GM10266 (cell line): ENCODE measurements at regions not wholly inside any gene's neighbourhood (a gene's known extent, or its start where the extent isn't known, plus 50 kb on each side); places are given as distances from the start of the nearest gene placed in this dataset.

Source experiments
- DNase-seq: peaks from one replicate; pipeline ENCODE4 v3.0.0; 2012; ENCODE audit errors: extremely low spot score
- TF ChIP-seq, protein P1 (sequence below): IDR thresholded peaks from 2 replicates; pipeline ENCODE4 v1.5.1; 2012; ENCODE audit warnings: mild to moderate bottlenecking, low read depth; ENCODE audit not compliant: control insufficient read depth, insufficient read depth; ENCODE audit errors: missing control alignments

DNA sequence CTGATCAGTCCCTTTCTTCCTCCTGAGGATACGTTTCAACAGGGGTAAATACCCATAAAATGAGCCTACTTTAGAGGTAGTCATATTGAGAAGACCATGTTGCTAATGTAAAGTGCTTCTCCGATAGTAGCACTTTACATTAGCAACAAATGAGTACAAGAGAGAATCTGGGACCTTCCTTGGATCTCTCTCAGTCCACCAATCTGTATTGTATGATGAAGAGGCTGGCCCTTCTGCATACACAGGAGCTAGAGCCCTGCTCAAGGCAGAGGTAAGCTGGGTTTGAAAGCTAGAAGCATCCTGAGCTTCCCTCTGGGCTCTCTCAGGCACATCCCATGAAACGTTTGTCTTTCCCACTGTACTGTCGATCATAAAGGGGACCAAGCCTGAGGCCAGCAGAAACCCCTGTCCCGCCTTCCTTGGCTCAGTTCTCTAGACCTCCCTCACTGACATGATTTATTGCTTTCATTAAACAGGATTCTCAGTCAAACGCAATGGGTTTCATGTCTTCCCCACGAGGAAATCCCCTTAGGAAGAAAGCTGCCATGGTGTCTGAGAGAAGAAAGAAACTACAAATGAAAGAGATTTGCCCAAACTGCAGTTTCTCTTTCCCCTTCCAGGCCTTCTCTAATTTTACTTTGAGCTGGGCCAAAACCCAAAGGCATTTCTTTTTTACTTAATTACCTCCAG lies 62.8 kb upstream of the BCAR3 start:
- peak; percentile 22 for DNase-seq
- TF ChIP-seq, protein P1, sequence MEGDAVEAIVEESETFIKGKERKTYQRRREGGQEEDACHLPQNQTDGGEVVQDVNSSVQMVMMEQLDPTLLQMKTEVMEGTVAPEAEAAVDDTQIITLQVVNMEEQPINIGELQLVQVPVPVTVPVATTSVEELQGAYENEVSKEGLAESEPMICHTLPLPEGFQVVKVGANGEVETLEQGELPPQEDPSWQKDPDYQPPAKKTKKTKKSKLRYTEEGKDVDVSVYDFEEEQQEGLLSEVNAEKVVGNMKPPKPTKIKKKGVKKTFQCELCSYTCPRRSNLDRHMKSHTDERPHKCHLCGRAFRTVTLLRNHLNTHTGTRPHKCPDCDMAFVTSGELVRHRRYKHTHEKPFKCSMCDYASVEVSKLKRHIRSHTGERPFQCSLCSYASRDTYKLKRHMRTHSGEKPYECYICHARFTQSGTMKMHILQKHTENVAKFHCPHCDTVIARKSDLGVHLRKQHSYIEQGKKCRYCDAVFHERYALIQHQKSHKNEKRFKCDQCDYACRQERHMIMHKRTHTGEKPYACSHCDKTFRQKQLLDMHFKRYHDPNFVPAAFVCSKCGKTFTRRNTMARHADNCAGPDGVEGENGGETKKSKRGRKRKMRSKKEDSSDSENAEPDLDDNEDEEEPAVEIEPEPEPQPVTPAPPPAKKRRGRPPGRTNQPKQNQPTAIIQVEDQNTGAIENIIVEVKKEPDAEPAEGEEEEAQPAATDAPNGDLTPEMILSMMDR: no peak

DNA sequence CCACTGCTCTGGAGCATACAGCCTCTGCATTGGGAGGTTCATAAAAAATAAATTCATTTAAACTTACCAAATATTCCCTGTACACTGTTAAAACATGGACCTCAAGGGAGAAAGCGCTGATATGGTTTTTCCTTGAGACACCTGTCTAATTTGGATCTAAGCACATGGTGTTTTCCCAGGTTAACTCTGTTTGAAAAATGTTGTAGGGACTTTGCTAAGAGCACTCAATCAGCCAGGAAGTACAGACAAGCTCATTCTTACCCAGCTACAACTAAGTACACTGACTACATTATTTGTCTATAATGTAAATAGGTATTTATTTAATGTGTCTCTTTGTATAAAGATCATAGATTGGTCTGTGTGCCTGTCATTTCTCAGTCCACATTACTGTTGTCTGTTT lies 61.8 kb upstream of the BCAR3 start:
- TF ChIP-seq, protein P1: no peak
- DNase-seq: no peak

DNA sequence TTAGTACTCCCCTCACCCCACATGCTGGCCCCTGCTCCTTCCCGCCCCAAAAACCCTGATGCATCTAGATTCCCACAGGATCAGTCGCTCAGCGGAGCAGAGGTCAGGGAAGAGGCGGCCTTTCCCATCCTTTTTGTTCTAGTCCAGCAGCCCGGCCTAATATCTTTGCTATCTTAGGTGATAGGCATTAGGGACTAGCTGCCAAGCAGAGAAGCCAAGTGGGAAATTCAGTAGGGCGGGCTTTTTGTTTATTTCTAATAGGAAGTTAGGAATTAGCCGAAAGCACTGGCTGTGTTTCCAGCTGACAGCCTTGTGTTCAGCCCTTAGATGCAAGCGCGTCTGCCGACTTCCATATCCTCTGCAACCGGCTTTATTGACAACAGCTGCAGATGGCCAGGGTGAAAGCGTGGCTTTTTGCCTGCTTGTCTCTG lies 59.0 kb upstream of the BCAR3 start:
- DNase-seq: no peak
- TF ChIP-seq, protein P1: no peak

DNA sequence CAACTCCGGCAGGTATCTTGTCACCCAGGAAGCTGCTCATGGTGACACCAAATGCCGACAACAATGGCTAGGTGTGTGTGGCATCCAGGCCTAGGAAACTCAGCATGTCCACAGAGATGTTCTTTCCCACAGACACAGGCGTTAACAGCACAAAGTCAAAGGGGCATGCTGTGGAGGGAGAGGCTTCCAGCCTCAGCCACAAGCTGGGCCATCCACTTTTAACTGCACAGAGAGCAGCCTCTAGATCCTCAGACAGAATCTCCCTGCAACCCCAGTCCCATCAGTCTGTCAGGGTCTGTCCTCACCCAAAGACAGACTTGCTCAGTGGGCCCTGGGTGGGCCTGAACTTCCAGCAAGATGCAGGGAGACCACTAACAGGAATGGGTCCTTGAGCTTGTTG lies 58.5 kb upstream of the BCAR3 start:
- no peak for DNase-seq
- TF ChIP-seq, protein P1: no peak

- TF ChIP-seq, protein P1: no peak
- no peak for DNase-seq
These were observed 57.8 kb upstream of the BCAR3 start for GRCh38 chr1:93739472-93739871.

- DNase-seq: no peak
- TF ChIP-seq, protein P1: no peak
These were observed 57.3 kb upstream of the BCAR3 start for GRCh38 chr1:93738926-93739325.

DNA sequence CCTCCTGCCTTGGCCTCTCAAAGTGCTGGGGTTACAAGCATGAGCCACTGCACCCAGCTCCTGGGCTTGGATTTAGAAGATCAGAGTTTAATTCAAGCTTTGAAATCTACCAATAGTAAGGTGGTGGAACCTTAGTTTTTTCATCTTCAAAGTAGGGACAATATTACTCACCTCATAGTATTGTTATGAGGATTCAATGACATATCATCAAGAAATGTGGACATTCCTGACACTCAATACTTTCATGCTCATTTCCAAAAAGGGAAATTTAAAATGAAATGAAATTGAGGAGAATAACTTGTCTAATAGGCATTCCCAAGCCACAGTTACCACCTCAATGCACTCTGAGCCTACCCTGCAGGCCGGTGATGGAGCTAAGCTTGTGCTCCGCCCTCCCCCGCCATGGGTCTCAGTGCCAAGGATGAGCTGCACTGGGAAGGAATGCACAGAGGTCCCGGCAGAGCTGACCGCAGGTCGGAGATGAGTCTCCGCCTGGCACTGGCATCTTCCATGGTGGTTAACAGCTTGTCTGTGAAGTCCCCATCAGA lies 56.5 kb upstream of the BCAR3 start:
- TF ChIP-seq, protein P1: no peak
- no peak for DNase-seq
